Liver (tissue), 3 donors: ENCODE measurements at regions not wholly inside any gene's neighbourhood (a gene's known extent, or its start where the extent isn't known, plus 50 kb on each side); places are given as distances from the start of the nearest gene placed in this dataset.

Experiments
- GABPA ChIP-seq, 2 donors: IDR thresholded peaks in 1 of 2; conservative IDR thresholded peaks in 1 of 2; 2 replicates each; pipeline ENCODE4 v1.6.1; 2016; ENCODE audit warnings: antibody characterized with exemption in 2 of 2, mild to moderate bottlenecking in 1 of 2, moderate library complexity in 1 of 2
- MAX ChIP-seq: IDR thresholded peaks from 2 replicates; pipeline ENCODE4 v1.6.1; 2016; ENCODE audit warnings: antibody characterized with exemption
- RAD21 ChIP-seq, 2 donors: IDR thresholded peaks; 2 replicates each; pipeline ENCODE4 v1.6.1; 2016; ENCODE audit warnings: antibody characterized with exemption in 2 of 2, mild to moderate bottlenecking in 2 of 2
- TF ChIP-seq, protein P1 (sequence below): fragments of 150-350 bp; IDR thresholded peaks from 2 replicates; pipeline ENCODE4 v1.5.1; 2017; ENCODE audit warnings: improper control_type of control experiment, low read depth, low read length; ENCODE audit not compliant: missing input control
- TF ChIP-seq, protein P2 (sequence below): IDR thresholded peaks from 2 replicates; pipeline ENCODE4 v1.6.1; 2016; ENCODE audit warnings: antibody characterized with exemption, mild to moderate bottlenecking
- TF ChIP-seq, protein P3 (sequence below): IDR thresholded peaks from 2 replicates; pipeline ENCODE4 v1.6.1; 2016; ENCODE audit warnings: antibody characterized with exemption
- TF ChIP-seq, protein P4 (sequence below): IDR thresholded peaks from 2 replicates; pipeline ENCODE4 v1.6.1; 2016; ENCODE audit warnings: antibody characterized with exemption
- donor health status: healthy.
- donor health status: healthy.

DNA sequence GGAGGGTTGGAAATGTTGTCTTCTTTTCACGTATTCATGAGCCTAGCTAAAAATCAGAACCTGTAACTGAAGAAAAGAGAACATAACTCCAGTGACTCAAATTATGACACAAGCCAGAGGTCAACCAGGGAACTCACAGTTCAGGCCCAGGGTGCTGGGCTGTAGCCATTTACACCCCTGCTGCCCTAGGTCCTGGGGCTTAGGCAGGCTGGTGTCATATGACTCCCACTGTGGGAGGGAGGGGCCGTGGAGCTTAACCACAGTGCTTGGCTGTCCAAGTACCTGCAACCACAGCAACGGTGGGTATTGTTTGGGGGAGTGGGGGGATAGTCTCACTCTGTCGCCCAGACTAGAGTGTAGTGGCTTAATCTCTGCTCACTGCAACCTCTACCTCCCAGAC, 71.1 kb upstream of the AMZ2 start:
- TF ChIP-seq, protein P1, sequence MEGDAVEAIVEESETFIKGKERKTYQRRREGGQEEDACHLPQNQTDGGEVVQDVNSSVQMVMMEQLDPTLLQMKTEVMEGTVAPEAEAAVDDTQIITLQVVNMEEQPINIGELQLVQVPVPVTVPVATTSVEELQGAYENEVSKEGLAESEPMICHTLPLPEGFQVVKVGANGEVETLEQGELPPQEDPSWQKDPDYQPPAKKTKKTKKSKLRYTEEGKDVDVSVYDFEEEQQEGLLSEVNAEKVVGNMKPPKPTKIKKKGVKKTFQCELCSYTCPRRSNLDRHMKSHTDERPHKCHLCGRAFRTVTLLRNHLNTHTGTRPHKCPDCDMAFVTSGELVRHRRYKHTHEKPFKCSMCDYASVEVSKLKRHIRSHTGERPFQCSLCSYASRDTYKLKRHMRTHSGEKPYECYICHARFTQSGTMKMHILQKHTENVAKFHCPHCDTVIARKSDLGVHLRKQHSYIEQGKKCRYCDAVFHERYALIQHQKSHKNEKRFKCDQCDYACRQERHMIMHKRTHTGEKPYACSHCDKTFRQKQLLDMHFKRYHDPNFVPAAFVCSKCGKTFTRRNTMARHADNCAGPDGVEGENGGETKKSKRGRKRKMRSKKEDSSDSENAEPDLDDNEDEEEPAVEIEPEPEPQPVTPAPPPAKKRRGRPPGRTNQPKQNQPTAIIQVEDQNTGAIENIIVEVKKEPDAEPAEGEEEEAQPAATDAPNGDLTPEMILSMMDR: no peak
- TF ChIP-seq, protein P2, sequence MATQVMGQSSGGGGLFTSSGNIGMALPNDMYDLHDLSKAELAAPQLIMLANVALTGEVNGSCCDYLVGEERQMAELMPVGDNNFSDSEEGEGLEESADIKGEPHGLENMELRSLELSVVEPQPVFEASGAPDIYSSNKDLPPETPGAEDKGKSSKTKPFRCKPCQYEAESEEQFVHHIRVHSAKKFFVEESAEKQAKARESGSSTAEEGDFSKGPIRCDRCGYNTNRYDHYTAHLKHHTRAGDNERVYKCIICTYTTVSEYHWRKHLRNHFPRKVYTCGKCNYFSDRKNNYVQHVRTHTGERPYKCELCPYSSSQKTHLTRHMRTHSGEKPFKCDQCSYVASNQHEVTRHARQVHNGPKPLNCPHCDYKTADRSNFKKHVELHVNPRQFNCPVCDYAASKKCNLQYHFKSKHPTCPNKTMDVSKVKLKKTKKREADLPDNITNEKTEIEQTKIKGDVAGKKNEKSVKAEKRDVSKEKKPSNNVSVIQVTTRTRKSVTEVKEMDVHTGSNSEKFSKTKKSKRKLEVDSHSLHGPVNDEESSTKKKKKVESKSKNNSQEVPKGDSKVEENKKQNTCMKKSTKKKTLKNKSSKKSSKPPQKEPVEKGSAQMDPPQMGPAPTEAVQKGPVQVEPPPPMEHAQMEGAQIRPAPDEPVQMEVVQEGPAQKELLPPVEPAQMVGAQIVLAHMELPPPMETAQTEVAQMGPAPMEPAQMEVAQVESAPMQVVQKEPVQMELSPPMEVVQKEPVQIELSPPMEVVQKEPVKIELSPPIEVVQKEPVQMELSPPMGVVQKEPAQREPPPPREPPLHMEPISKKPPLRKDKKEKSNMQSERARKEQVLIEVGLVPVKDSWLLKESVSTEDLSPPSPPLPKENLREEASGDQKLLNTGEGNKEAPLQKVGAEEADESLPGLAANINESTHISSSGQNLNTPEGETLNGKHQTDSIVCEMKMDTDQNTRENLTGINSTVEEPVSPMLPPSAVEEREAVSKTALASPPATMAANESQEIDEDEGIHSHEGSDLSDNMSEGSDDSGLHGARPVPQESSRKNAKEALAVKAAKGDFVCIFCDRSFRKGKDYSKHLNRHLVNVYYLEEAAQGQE: no peak
- no peak for TF ChIP-seq MAX
- no peak for TF ChIP-seq GABPA (IDR thresholded peaks at IDR 0.05 in 1 of 2, conservative IDR thresholded peaks at IDR 0.05 in 1 of 2)
- TF ChIP-seq, protein P3, sequence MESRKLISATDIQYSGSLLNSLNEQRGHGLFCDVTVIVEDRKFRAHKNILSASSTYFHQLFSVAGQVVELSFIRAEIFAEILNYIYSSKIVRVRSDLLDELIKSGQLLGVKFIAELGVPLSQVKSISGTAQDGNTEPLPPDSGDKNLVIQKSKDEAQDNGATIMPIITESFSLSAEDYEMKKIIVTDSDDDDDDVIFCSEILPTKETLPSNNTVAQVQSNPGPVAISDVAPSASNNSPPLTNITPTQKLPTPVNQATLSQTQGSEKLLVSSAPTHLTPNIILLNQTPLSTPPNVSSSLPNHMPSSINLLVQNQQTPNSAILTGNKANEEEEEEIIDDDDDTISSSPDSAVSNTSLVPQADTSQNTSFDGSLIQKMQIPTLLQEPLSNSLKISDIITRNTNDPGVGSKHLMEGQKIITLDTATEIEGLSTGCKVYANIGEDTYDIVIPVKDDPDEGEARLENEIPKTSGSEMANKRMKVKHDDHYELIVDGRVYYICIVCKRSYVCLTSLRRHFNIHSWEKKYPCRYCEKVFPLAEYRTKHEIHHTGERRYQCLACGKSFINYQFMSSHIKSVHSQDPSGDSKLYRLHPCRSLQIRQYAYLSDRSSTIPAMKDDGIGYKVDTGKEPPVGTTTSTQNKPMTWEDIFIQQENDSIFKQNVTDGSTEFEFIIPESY: no peak
- TF ChIP-seq, protein P4, sequence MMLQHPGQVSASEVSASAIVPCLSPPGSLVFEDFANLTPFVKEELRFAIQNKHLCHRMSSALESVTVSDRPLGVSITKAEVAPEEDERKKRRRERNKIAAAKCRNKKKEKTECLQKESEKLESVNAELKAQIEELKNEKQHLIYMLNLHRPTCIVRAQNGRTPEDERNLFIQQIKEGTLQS: no peak
- no peak for TF ChIP-seq RAD21 (IDR thresholded peaks at IDR 0.05)
